Naive B cell (primary cell): ENCODE measurements at regions not wholly inside any gene's neighbourhood (a gene's known extent, or its start where the extent isn't known, plus 50 kb on each side); places are given as distances from the start of the nearest gene placed in this dataset.

ENCODE experiments used
- ATAC-seq, 2 donors: fragments of 150-1000 bp; cut with Tn5 transposase; 2 replicates each; pipeline ENCODE4 v1.10.0; 2021; ENCODE audit warnings: low read depth in 2 of 2, mild to moderate bottlenecking in 2 of 2, moderate library complexity in 2 of 2
- DNase-seq: peaks from one replicate; pipeline ENCODE4 v3.0.0; 2022
- H3K27ac Mint-ChIP-seq, 6 donors: one replicate each; pipeline ENCODE4 v1.8.0; 2020 to 2022; ENCODE audit warnings: mild to moderate bottlenecking in 6 of 6, mixed read lengths in 6 of 6, moderate library complexity in 5 of 6, inconsistent platforms in 2 of 6
- H3K27me3 Mint-ChIP-seq, 3 donors: one replicate each; pipeline ENCODE4 v1.8.0; 2021 to 2022; ENCODE audit warnings: mixed read lengths in 3 of 3, mild to moderate bottlenecking in 1 of 3
- H3K36me3 Mint-ChIP-seq, 2 donors: one replicate each; pipeline ENCODE4 v1.8.0; 2020 to 2022; ENCODE audit warnings: mixed read lengths in 2 of 2, inconsistent platforms in 1 of 2, mild to moderate bottlenecking in 1 of 2
- H3K4me1 Mint-ChIP-seq, 3 donors: one replicate each; pipeline ENCODE4 v1.8.0; 2020 to 2022; ENCODE audit warnings: mixed read lengths in 3 of 3, inconsistent platforms in 1 of 3, mild to moderate bottlenecking in 1 of 3, moderate library complexity in 1 of 3
- H3K4me3 Mint-ChIP-seq, 8 donors: one replicate each; pipeline ENCODE4 v1.8.0; 2020 to 2022; ENCODE audit warnings: mild to moderate bottlenecking in 8 of 8, mixed read lengths in 8 of 8, moderate library complexity in 8 of 8, inconsistent platforms in 2 of 8
- H3K9me3 Mint-ChIP-seq, 7 donors: one replicate each; pipeline ENCODE4 v1.8.0; 2020 to 2022; ENCODE audit warnings: mixed read lengths in 7 of 7, mild to moderate bottlenecking in 5 of 7, inconsistent platforms in 2 of 7, moderate library complexity in 1 of 7

- peaks cover 5 to 39% (median 19%) of the 10 kb centered on the region in 7 donors for H3K9me3 Mint-ChIP-seq
- H3K36me3 Mint-ChIP-seq: peaks cover 0 to 8% of the 10 kb centered on the region in 2 donors
- H3K4me1 Mint-ChIP-seq: no peaks in the 10 kb centered on the region
- no peak for DNase-seq
- H3K27ac Mint-ChIP-seq: no peak overlapping the region
- no peak for ATAC-seq
- no peak overlapping the region for H3K4me3 Mint-ChIP-seq
- peaks cover 0 to 22% (median 3%) of the 10 kb centered on the region in 3 donors for H3K27me3 Mint-ChIP-seq
These were observed 412.8 kb downstream of the CMPK2 start for GRCh38 chr2:6452702-6453481.

GRCh38 chr2:6454286-6454990 is 411.3 kb downstream of the CMPK2 start:
- no peak for ATAC-seq

GRCh38 chr2:6459138-6459537 is 406.6 kb downstream of the CMPK2 start:
- ATAC-seq: no peak
- Mint-ChIP-seq H3K36me3 (peaks cover 0 to 8% of the 10 kb centered on the region in 2 donors), H3K4me3 (no peak overlapping the region), H3K27me3 (no peaks in the 10 kb centered on the region), H3K4me1 (no peaks in the 10 kb centered on the region), H3K27ac (no peak overlapping the region), H3K9me3 (peaks cover 6 to 25% (median 16%) of the 10 kb centered on the region in 7 donors)
- no peak for DNase-seq

More at GRCh38 chr2:6454286-6454990, 411.3 kb downstream of the CMPK2 start:
- H3K27me3 Mint-ChIP-seq: peaks cover 0 to 10% (median 0%) of the 10 kb centered on the region in 3 donors
- peaks cover 6 to 39% (median 19%) of the 10 kb centered on the region in 7 donors for H3K9me3 Mint-ChIP-seq
- no peak overlapping the region for H3K27ac Mint-ChIP-seq
- peaks cover 0 to 8% of the 10 kb centered on the region in 2 donors for H3K36me3 Mint-ChIP-seq
- H3K4me1 Mint-ChIP-seq: no peaks in the 10 kb centered on the region
- no peak overlapping the region for H3K4me3 Mint-ChIP-seq
- DNase-seq: no peak

GRCh38 chr2:6470518-6470917 is 395.2 kb downstream of the CMPK2 start:
- ATAC-seq: no peak
- no peaks in the 10 kb centered on the region for H3K4me1 Mint-ChIP-seq
- no peak overlapping the region for H3K4me3 Mint-ChIP-seq
- H3K9me3 Mint-ChIP-seq: peaks cover 0 to 18% (median 10%) of the 10 kb centered on the region in 7 donors
- no peaks in the 10 kb centered on the region for H3K36me3 Mint-ChIP-seq
- no peak for DNase-seq
- H3K27me3 Mint-ChIP-seq: peaks cover 0 to 9% (median 5%) of the 10 kb centered on the region in 3 donors
- H3K27ac Mint-ChIP-seq: no peak overlapping the region

GRCh38 chr2:6471419-6471818 is 394.3 kb downstream of the CMPK2 start:
- Mint-ChIP-seq H3K4me1 (no peaks in the 10 kb centered on the region), H3K27me3 (peaks cover 5 to 9% (median 8%) of the 10 kb centered on the region in 3 donors), H3K27ac (no peak overlapping the region), H3K36me3 (no peaks in the 10 kb centered on the region), H3K9me3 (peaks cover 0 to 16% (median 9%) of the 10 kb centered on the region in 7 donors), H3K4me3 (no peak overlapping the region)
- DNase-seq (no peak), ATAC-seq (no peak)

- ATAC-seq: no peak
- Mint-ChIP-seq H3K36me3 (peaks cover 0 to 1% of the 10 kb centered on the region in 2 donors), H3K4me3 (no peak overlapping the region)
These were observed 391.3 kb downstream of the CMPK2 start for GRCh38 chr2:6474161-6475140.

GRCh38 chr2:6475155-6475940 is 390.4 kb downstream of the CMPK2 start:
- DNase-seq (no peak), ATAC-seq (no peak)
- no peak overlapping the region for H3K4me3 Mint-ChIP-seq
- H3K27ac Mint-ChIP-seq: no peak overlapping the region
- H3K4me1 Mint-ChIP-seq: no peaks in the 10 kb centered on the region
- H3K36me3 Mint-ChIP-seq: peaks cover 0 to 7% of the 10 kb centered on the region in 2 donors
- peaks cover 0 to 12% (median 4%) of the 10 kb centered on the region in 7 donors for H3K9me3 Mint-ChIP-seq
- H3K27me3 Mint-ChIP-seq: peaks cover 5 to 9% (median 9%) of the 10 kb centered on the region in 3 donors

More at GRCh38 chr2:6474161-6475140, 391.3 kb downstream of the CMPK2 start:
- peaks cover 5 to 9% (median 9%) of the 10 kb centered on the region in 3 donors for H3K27me3 Mint-ChIP-seq
- H3K27ac Mint-ChIP-seq: no peak overlapping the region
- no peak for DNase-seq
- H3K4me1 Mint-ChIP-seq: no peaks in the 10 kb centered on the region
- peaks cover 0 to 7% (median 2%) of the 10 kb centered on the region in 7 donors for H3K9me3 Mint-ChIP-seq

- Mint-ChIP-seq H3K4me3 (peak overlapping the region in 1 of 8 donors; percentile 75), H3K36me3 (peaks cover 0 to 7% of the 10 kb centered on the region in 2 donors), H3K9me3 (peaks cover 0 to 25% (median 4%) of the 10 kb centered on the region in 7 donors), H3K4me1 (no peaks in the 10 kb centered on the region), H3K27me3 (peaks cover 0 to 9% (median 0%) of the 10 kb centered on the region in 3 donors), H3K27ac (no peak overlapping the region)
- ATAC-seq (no peak), DNase-seq (no peak)
These were observed 385.2 kb downstream of the CMPK2 start for GRCh38 chr2:6480514-6480913.

- no peak overlapping the region for H3K27ac Mint-ChIP-seq
- H3K27me3 Mint-ChIP-seq: no peaks in the 10 kb centered on the region
- H3K4me1 Mint-ChIP-seq: no peaks in the 10 kb centered on the region
- DNase-seq (no peak), ATAC-seq (no peak)
- peaks cover 0 to 7% of the 10 kb centered on the region in 2 donors for H3K36me3 Mint-ChIP-seq
- H3K4me3 Mint-ChIP-seq: no peak overlapping the region
- H3K9me3 Mint-ChIP-seq: peaks cover 0 to 25% (median 4%) of the 10 kb centered on the region in 7 donors
These were observed 383.5 kb downstream of the CMPK2 start for GRCh38 chr2:6482256-6482655.

GRCh38 chr2:6487765-6488164 is 377.9 kb downstream of the CMPK2 start:
- Mint-ChIP-seq H3K4me1 (no peaks in the 10 kb centered on the region), H3K9me3 (peaks cover 0 to 2% (median 0%) of the 10 kb centered on the region in 7 donors), H3K4me3 (no peak overlapping the region), H3K27me3 (peaks cover 0 to 22% (median 0%) of the 10 kb centered on the region in 3 donors), H3K36me3 (peaks cover 0 to 5% of the 10 kb centered on the region in 2 donors), H3K27ac (no peak overlapping the region)
- ATAC-seq (no peak), DNase-seq (no peak)

- H3K27me3 Mint-ChIP-seq: peaks cover 0 to 22% (median 0%) of the 10 kb centered on the region in 3 donors
- DNase-seq: no peak
- H3K27ac Mint-ChIP-seq: no peak overlapping the region
- peaks cover 0 to 3% (median 0%) of the 10 kb centered on the region in 7 donors for H3K9me3 Mint-ChIP-seq
- ATAC-seq: no peak
- H3K4me1 Mint-ChIP-seq: no peaks in the 10 kb centered on the region
- H3K4me3 Mint-ChIP-seq: no peak overlapping the region
- H3K36me3 Mint-ChIP-seq: peaks cover 0 to 5% of the 10 kb centered on the region in 2 donors
These were observed 373.1 kb downstream of the CMPK2 start for GRCh38 chr2:6492573-6492972.

- H3K27me3 Mint-ChIP-seq: peaks cover 0 to 22% (median 0%) of the 10 kb centered on the region in 3 donors
These were observed 372.4 kb downstream of the CMPK2 start for GRCh38 chr2:6493266-6493665.

More at GRCh38 chr2:6493266-6493665, 372.4 kb downstream of the CMPK2 start:
- Mint-ChIP-seq H3K4me1 (no peaks in the 10 kb centered on the region), H3K4me3 (no peak overlapping the region), H3K9me3 (peaks cover 0 to 6% (median 0%) of the 10 kb centered on the region in 7 donors), H3K36me3 (peaks cover 0 to 5% of the 10 kb centered on the region in 2 donors), H3K27ac (no peak overlapping the region)
- ATAC-seq: no peak
- DNase-seq: no peak
